ENCODE measurements at regions not wholly inside any gene's neighbourhood (a gene's known extent, or its start where the extent isn't known, plus 50 kb on each side); places are given as distances from the start of the nearest gene placed in this dataset.

- TF ChIP-seq FOXA1 (IDR thresholded peaks at IDR 0.05) = no peak
- TF ChIP-seq YY1 (IDR thresholded peaks at IDR 0.05) = no peak
- no peak for TF ChIP-seq JUND (IDR thresholded peaks at IDR 0.05)
Measured at GRCh38 chr18:38886861-38887670, 1321.5 kb upstream of the CELF4 start (continued).

GRCh38 chr18:38886235-38886634 is 1320.6 kb upstream of the CELF4 start:
- H3K9ac ChIP-seq (ENCODE audit: low read depth in 1 of 2, low read length in 2 of 2) = no peak overlapping the region
- WGBS = 90% methylated on average over 2 of the region's 2 CpGs
- no peak for TF ChIP-seq ZBTB33 (IDR thresholded peaks at IDR 0.05)
- no peak for TF ChIP-seq YY1 (IDR thresholded peaks at IDR 0.05)

DNA sequence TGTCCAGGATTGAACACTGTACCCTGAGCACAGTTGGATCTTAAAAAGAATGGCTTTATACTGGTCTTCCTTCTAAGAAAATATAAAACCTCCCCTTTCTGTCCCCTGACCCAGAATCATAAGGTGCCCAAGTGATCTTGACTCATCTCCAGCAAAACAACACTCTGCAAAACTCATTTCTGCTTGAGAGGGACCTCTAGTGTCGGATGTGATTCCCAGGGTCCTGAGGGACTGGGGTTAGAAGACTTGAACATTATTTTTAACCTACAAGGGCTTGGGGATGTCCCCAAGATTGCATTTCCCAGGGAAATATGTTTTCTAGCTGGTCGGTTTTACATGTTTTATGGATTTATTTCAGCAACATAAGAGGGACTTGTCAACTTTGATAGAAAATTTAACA is 1318.5 kb upstream of the CELF4 start:
- DNase-seq (ENCODE audit: low spot score) = no peak
- no peaks in the 10 kb centered on the region for H3K27me3 ChIP-seq (ENCODE audit: control insufficient read depth in 4 of 4, insufficient read depth in 4 of 4, low read length in 3 of 4)
- no peaks in the 10 kb centered on the region for H3K9me3 ChIP-seq (ENCODE audit: control insufficient read depth in 4 of 4, low read length in 3 of 4)
- no peak for TF ChIP-seq FOXA1 (IDR thresholded peaks at IDR 0.05)
- TF ChIP-seq, protein P1, sequence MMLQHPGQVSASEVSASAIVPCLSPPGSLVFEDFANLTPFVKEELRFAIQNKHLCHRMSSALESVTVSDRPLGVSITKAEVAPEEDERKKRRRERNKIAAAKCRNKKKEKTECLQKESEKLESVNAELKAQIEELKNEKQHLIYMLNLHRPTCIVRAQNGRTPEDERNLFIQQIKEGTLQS (IDR thresholded peaks at IDR 0.05) = no peak
- no peak for TF ChIP-seq HNF4G (IDR thresholded peaks at IDR 0.05)
- TF ChIP-seq EGR1 (IDR thresholded peaks at IDR 0.05; ENCODE audit: low read depth in 2 of 2) = no peak
- no peak for TF ChIP-seq HNF4A (conservative IDR thresholded peaks at IDR 0.05)
- no peak for TF ChIP-seq RXRA (IDR thresholded peaks at IDR 0.05)
- no peak for TF ChIP-seq SP1 (IDR thresholded peaks at IDR 0.05)
- no peak for TF ChIP-seq ZBTB33 (IDR thresholded peaks at IDR 0.05)
- TF ChIP-seq FOXA2 (IDR thresholded peaks at IDR 0.05) = no peak
- no peak for TF ChIP-seq RAD21 (IDR thresholded peaks at IDR 0.05)
- TF ChIP-seq, protein P2, sequence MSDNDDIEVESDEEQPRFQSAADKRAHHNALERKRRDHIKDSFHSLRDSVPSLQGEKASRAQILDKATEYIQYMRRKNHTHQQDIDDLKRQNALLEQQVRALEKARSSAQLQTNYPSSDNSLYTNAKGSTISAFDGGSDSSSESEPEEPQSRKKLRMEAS (IDR thresholded peaks at IDR 0.05) = no peak
- no peak for TF ChIP-seq TAF1 (conservative IDR thresholded peaks at IDR 0.05)
- TF ChIP-seq YY1 (IDR thresholded peaks at IDR 0.05) = no peak
- no peak for TF ChIP-seq CTCF (IDR thresholded peaks at IDR 0.05; ENCODE audit: low read depth, low read length, missing input control)
- TF ChIP-seq GABPA (IDR thresholded peaks at IDR 0.05 in 1 of 2, conservative IDR thresholded peaks at IDR 0.05 in 1 of 2) = no peak
- 57% methylated on average over 2 of the region's 2 CpGs for WGBS
- no peaks in the 10 kb centered on the region for H3K4me1 ChIP-seq (ENCODE audit: control insufficient read depth in 4 of 4, insufficient read depth in 4 of 4, low read length in 3 of 4)
- no peak overlapping the region for H3K27ac ChIP-seq (ENCODE audit: low read depth in 1 of 2, low read length in 2 of 2)
- H3K36me3 ChIP-seq (ENCODE audit: control insufficient read depth in 4 of 4, insufficient read depth in 3 of 4, low read depth in 1 of 4, low read length in 3 of 4) = no peaks in the 10 kb centered on the region
- H3K9ac ChIP-seq (ENCODE audit: low read depth in 1 of 2, low read length in 2 of 2) = no peak overlapping the region
- H3K4me3 ChIP-seq (ENCODE audit: low read depth in 1 of 3, low read length in 3 of 3) = no peak overlapping the region

More at GRCh38 chr18:38886235-38886634, 1320.6 kb upstream of the CELF4 start:
- Histone ChIP-seq H3K4me3 (ENCODE audit: low read depth in 1 of 3, low read length in 3 of 3) (no peak overlapping the region), H3K36me3 (ENCODE audit: control insufficient read depth in 4 of 4, insufficient read depth in 3 of 4, low read depth in 1 of 4, low read length in 3 of 4) (no peaks in the 10 kb centered on the region), H3K27ac (ENCODE audit: low read depth in 1 of 2, low read length in 2 of 2) (no peak overlapping the region), H3K27me3 (ENCODE audit: control insufficient read depth in 4 of 4, insufficient read depth in 4 of 4, low read length in 3 of 4) (no peaks in the 10 kb centered on the region), H3K9me3 (ENCODE audit: control insufficient read depth in 4 of 4, low read length in 3 of 4) (no peaks in the 10 kb centered on the region), H3K4me1 (ENCODE audit: control insufficient read depth in 4 of 4, insufficient read depth in 4 of 4, low read length in 3 of 4) (no peaks in the 10 kb centered on the region)
- no peak for DNase-seq (ENCODE audit: low spot score)

Measured in liver (tissue), 8 donors.